Parathyroid adenoma (tissue), 2 donors: ENCODE measurements at regions not wholly inside any gene's neighbourhood (a gene's known extent, or its start where the extent isn't known, plus 50 kb on each side); places are given as distances from the start of the nearest gene placed in this dataset.

Source experiments
- H2AFZ ChIP-seq: fragments of 300-600 bp; sonication (generic); one replicate; pipeline ENCODE4 v1.7.0; 2017; ENCODE audit warnings: antibody characterized with exemption, mild to moderate bottlenecking
- H3K27ac ChIP-seq: fragments of 300-600 bp; sonication (generic); one replicate; pipeline ENCODE4 v1.7.0; 2017
- H3K27me3 ChIP-seq: fragments of 300-600 bp; sonication (generic); one replicate; pipeline ENCODE4 v1.7.0; 2017; ENCODE audit warnings: low read length; ENCODE audit not compliant: control insufficient read depth, insufficient read depth
- H3K36me3 ChIP-seq: fragments of 300-600 bp; sonication (generic); one replicate; pipeline ENCODE4 v1.7.0; 2017; ENCODE audit warnings: low read length; ENCODE audit not compliant: control insufficient read depth, insufficient read depth
- H3K4me1 ChIP-seq: fragments of 300-600 bp; sonication (generic); one replicate; pipeline ENCODE4 v1.7.0; 2017; ENCODE audit warnings: control low read depth
- H3K4me2 ChIP-seq: fragments of 300-600 bp; sonication (generic); one replicate; pipeline ENCODE4 v1.7.0; 2017; ENCODE audit warnings: low read length
- H3K4me3 ChIP-seq: fragments of 300-600 bp; sonication (generic); one replicate; pipeline ENCODE4 v1.7.0; 2017; ENCODE audit warnings: low read depth, low read length
- H3K79me2 ChIP-seq: fragments of 300-600 bp; sonication (generic); one replicate; pipeline ENCODE4 v1.7.0; 2017; ENCODE audit warnings: control low read depth
- H3K9ac ChIP-seq: fragments of 300-600 bp; sonication (generic); one replicate; pipeline ENCODE4 v1.7.0; 2017; ENCODE audit warnings: mild to moderate bottlenecking
- H3K9me3 ChIP-seq: fragments of 300-600 bp; sonication (generic); one replicate; pipeline ENCODE4 v1.7.0; 2017; ENCODE audit warnings: low read length; ENCODE audit not compliant: control insufficient read depth
- TF ChIP-seq, protein P1 (sequence below): fragments of 300-600 bp; sonication (generic); IDR thresholded peaks from one replicate; pipeline ENCODE4 v1.7.0; 2017; ENCODE audit warnings: antibody characterized with exemption, mild to moderate bottlenecking
- donor health status: primary hyperparathyroidism.

DNA sequence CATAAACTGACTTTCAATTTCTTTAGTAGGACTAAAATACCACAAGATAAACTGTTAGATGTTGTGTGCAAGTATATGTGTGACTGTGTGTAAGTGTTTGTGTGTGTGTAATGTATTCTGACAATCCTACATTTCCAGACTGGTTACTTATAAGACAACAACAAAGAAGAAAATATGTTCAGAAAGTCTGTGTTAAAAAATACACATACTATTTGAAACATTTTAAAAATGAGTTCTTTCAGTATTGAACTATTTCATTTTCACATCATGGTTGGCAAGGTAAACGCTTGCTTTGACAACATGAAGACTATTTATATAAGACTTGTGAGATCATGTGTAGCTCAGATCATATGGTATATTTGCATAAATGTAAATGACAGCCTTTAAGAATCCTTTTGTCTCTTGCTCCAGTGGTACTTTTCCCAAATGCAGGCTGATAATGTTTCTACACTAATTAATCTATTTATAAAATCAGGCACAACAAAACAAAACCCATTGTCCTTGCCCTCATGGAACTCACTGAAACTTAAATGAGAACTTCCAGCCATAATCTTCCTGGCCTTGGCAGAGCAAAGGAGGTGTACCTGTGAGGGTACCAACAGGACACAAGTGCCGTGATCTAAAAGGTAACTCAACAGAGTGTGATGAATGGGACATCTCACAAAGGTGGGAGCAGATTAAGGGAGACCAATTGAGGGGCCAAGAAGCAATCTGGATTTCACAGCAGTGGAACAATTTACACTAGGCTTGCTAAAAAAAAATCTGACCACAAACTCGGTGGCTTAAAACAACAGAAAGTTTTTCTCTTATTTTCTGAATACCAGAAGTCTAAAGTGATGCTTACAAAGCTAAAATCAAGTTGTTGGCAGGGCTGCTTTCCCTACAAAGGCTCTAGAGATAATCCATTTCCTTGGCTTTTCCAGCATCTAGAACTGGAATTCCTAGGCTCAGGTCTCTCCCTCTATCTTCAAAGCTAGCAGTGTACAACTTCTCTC, 349.0 kb downstream of the TBC1D4 start:
- Histone ChIP-seq H2AFZ (no peak overlapping the region), H3K4me1 (no peaks in the 10 kb centered on the region), H3K9ac (no peak overlapping the region), H3K9me3 (no peaks in the 10 kb centered on the region), H3K4me3 (no peak overlapping the region), H3K79me2 (no peaks in the 10 kb centered on the region), H3K36me3 (no peaks in the 10 kb centered on the region), H3K27ac (no peak overlapping the region), H3K4me2 (no peak overlapping the region), H3K27me3 (no peaks in the 10 kb centered on the region)
- TF ChIP-seq, protein P1, sequence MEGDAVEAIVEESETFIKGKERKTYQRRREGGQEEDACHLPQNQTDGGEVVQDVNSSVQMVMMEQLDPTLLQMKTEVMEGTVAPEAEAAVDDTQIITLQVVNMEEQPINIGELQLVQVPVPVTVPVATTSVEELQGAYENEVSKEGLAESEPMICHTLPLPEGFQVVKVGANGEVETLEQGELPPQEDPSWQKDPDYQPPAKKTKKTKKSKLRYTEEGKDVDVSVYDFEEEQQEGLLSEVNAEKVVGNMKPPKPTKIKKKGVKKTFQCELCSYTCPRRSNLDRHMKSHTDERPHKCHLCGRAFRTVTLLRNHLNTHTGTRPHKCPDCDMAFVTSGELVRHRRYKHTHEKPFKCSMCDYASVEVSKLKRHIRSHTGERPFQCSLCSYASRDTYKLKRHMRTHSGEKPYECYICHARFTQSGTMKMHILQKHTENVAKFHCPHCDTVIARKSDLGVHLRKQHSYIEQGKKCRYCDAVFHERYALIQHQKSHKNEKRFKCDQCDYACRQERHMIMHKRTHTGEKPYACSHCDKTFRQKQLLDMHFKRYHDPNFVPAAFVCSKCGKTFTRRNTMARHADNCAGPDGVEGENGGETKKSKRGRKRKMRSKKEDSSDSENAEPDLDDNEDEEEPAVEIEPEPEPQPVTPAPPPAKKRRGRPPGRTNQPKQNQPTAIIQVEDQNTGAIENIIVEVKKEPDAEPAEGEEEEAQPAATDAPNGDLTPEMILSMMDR: no peak

DNA sequence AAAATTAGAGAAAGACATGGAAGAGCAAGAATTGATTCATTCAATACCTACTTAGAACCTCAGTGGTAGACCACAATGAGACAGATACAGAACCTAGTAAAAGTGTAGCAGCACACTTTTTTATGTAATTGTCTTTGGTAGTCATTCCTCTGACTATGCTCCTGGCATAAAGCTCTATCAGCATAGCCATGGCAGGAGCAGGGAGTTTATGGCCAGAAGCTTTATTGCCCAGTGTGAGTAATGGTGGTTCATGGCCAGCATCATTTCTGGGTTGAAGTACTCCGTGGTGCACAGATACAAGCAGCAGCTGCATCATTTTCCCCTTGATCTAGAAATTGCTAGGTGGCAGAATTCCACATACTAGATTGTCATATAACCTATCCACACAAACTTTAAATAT, 352.6 kb downstream of the TBC1D4 start:
- Histone ChIP-seq H3K36me3 (no peaks in the 10 kb centered on the region), H3K4me1 (no peaks in the 10 kb centered on the region), H3K4me3 (no peak overlapping the region), H3K27ac (no peak overlapping the region), H3K27me3 (no peaks in the 10 kb centered on the region), H2AFZ (no peak overlapping the region), H3K79me2 (no peaks in the 10 kb centered on the region), H3K9me3 (no peaks in the 10 kb centered on the region), H3K4me2 (no peak overlapping the region), H3K9ac (no peak overlapping the region)
- TF ChIP-seq, protein P1: no peak

DNA sequence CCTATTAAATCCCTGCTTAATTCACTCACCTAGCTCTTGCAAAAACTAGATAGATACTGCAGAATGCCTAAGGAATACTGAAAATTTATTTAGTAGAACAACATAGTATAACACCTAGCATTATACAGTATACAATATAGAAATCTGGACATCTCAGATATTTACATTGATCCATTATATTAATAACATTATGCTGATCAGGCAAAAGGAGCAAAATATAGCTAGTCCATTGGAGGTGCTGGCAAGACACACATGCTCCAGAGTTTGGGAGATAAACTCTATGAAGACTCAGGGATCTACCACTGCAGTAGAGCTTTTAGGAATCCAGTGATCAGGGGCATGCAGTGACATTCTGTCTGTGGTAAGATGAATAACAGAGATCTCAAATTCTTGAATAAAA, 357.6 kb downstream of the TBC1D4 start:
- Histone ChIP-seq H3K36me3 (no peaks in the 10 kb centered on the region), H3K9ac (no peak overlapping the region), H3K4me2 (no peak overlapping the region), H3K27me3 (no peaks in the 10 kb centered on the region), H3K27ac (no peak overlapping the region), H3K4me1 (no peaks in the 10 kb centered on the region), H3K9me3 (no peaks in the 10 kb centered on the region), H2AFZ (no peak overlapping the region), H3K79me2 (no peaks in the 10 kb centered on the region), H3K4me3 (no peak overlapping the region)
- TF ChIP-seq, protein P1: no peak

DNA sequence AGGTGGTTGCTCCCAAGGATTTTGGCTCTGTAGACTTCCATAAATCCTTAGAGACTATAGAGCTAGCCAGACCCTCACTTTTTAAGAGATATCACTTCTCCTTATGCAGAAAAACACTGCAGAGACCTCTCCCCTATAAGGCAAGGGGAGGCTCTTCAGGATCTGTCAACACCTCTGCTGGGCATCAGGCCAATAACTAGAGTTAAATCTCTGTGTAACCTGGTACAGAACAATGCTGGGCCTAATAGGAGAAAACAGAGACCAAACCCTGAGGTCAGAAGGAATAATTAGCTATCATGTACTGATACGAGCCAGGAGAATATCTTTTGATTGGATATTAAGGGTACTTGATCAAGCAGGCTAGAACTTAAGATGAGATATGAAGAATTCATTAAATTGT, 358.5 kb downstream of the TBC1D4 start:
- no peaks in the 10 kb centered on the region for H3K9me3 ChIP-seq
- TF ChIP-seq, protein P1: no peak
- H3K79me2 ChIP-seq: no peaks in the 10 kb centered on the region
- no peak overlapping the region for H3K27ac ChIP-seq
- H3K4me1 ChIP-seq: no peaks in the 10 kb centered on the region
- H3K4me2 ChIP-seq: no peak overlapping the region
- H3K36me3 ChIP-seq: no peaks in the 10 kb centered on the region
- no peak overlapping the region for H3K9ac ChIP-seq
- H2AFZ ChIP-seq: no peak overlapping the region
- no peak overlapping the region for H3K4me3 ChIP-seq
- H3K27me3 ChIP-seq: no peaks in the 10 kb centered on the region

DNA sequence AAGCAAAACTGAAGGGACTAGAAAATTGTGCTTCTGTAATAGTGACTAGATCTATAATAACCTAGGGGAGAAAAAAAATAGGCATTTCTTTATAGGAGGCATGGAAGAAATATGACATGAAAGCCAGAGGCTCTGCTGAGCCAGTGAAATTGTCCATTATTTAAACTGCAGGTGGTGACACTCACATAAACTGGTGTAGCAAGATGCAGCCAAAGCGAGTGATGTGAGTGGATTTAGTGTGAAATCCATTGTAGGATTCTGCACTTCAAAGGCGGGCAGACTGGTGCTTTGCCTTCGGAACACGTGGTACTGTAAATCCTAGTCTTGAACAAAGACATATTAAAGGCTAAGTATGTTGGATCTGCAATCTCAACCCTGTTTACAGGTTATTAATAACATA, 361.9 kb downstream of the TBC1D4 start:
- Histone ChIP-seq H3K27me3 (no peaks in the 10 kb centered on the region), H3K27ac (no peak overlapping the region)
- TF ChIP-seq, protein P1: no peak

More for the DNA sequence above, 361.9 kb downstream of the TBC1D4 start:
- no peaks in the 10 kb centered on the region for H3K9me3 ChIP-seq
- H3K4me1 ChIP-seq: no peaks in the 10 kb centered on the region
- H3K79me2 ChIP-seq: no peaks in the 10 kb centered on the region
- no peak overlapping the region for H3K9ac ChIP-seq
- no peak overlapping the region for H3K4me3 ChIP-seq
- no peak overlapping the region for H2AFZ ChIP-seq
- H3K4me2 ChIP-seq: no peak overlapping the region
- H3K36me3 ChIP-seq: no peaks in the 10 kb centered on the region
